ENCODE measurements at regions not wholly inside any gene's neighbourhood (a gene's known extent, or its start where the extent isn't known, plus 50 kb on each side); places are given as distances from the start of the nearest gene placed in this dataset.

DNA sequence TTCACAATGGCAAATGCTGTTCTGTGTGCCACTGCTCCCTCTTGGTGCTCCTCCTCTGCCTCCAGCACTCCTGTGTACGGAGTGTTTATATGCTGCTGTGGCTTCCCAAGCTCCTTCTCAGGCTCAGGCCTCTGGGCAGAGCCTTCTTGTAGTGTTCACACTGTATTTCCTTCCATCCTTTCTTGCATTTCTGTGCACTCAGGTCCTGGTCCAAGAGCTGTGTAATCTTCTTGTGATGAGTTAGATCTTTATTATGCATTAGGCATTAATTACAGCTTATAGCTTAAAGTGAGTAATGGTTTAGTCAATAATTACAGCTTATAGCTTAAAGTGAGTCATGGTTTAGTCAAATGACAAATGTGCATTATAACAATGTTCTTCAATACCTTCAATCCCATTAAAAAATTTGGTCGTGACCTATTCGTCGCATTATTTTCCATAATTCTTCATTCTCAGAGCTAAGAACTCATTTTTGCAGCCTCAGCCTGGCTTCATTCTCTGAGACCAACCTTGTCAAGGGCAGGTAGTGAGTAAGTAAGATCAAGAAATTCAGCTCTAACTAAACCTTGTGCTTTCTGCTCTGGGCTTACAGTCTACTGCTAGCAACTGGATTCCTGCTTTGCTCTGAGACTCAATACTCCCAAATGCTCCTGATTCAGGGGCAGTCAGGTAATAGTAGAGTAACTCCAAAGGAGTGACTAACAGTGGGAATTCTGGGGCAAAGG, 154.5 kb upstream of the SPAG17 start:
- Histone ChIP-seq H3K9me3 (ENCODE audit: control insufficient read depth in 1 of 2, insufficient read depth in 1 of 2, low read length in 2 of 2) (no peaks in the 10 kb centered on the region), H3K27ac (ENCODE audit: low read depth in 1 of 2, low read length in 2 of 2) (no peak overlapping the region), H3K36me3 (ENCODE audit: insufficient read depth, low read length) (no peaks in the 10 kb centered on the region), H3K4me1 (ENCODE audit: insufficient read depth, low read length) (no peaks in the 10 kb centered on the region), H3K4me3 (ENCODE audit: low read length) (no peak overlapping the region), H3K27me3 (ENCODE audit: control insufficient read depth in 1 of 2, insufficient read depth in 2 of 2, low read length in 2 of 2) (no peaks in the 10 kb centered on the region)
- TF ChIP-seq, protein P1, sequence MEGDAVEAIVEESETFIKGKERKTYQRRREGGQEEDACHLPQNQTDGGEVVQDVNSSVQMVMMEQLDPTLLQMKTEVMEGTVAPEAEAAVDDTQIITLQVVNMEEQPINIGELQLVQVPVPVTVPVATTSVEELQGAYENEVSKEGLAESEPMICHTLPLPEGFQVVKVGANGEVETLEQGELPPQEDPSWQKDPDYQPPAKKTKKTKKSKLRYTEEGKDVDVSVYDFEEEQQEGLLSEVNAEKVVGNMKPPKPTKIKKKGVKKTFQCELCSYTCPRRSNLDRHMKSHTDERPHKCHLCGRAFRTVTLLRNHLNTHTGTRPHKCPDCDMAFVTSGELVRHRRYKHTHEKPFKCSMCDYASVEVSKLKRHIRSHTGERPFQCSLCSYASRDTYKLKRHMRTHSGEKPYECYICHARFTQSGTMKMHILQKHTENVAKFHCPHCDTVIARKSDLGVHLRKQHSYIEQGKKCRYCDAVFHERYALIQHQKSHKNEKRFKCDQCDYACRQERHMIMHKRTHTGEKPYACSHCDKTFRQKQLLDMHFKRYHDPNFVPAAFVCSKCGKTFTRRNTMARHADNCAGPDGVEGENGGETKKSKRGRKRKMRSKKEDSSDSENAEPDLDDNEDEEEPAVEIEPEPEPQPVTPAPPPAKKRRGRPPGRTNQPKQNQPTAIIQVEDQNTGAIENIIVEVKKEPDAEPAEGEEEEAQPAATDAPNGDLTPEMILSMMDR (IDR thresholded peaks at IDR 0.05): no peak
- DNase-seq (no peak), ATAC-seq (ENCODE audit: poor library complexity) (no peak)
- Mint-ChIP-seq H3K27ac (no peak overlapping the region), H3K36me3 (ENCODE audit: low read depth) (no peaks in the 10 kb centered on the region), H3K4me1 (ENCODE audit: low read depth) (no peaks in the 10 kb centered on the region), H3K9me3 (peaks cover 6% of the 10 kb centered on the region), H3K4me3 (no peak overlapping the region), H3K27me3 (no peaks in the 10 kb centered on the region)
- CTCF ChIA-PET: no interaction called here
- intact Hi-C loops (cut with DNase I, micrococcal nuclease): no loop called here
- POLR2A ChIA-PET: no interaction called here

DNA sequence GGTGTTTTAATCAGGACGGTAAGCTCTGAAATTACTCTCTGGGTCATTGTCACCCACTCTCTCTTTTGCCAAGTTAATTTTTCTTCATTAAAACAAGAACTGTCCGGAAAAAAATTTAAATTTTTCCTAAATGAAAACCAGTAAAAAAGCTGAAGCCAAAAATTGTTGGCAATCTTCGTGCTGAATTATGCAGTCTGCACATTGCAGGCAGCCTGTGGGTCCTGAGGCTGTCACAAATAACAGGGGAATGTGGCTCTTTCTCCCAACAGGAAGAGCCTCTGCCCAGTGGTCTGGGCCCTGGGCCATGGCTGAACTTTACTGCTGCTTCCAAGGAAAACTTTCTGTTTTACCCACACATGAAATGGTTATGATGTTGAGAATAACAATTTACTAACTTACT, 153.9 kb upstream of the SPAG17 start:
- DNase-seq (no peak), ATAC-seq (ENCODE audit: poor library complexity) (no peak)
- no peak overlapping the region for H3K27ac ChIP-seq (ENCODE audit: low read depth in 1 of 2, low read length in 2 of 2)
- POLR2A ChIA-PET: no interaction called here
- H3K9me3 Mint-ChIP-seq: peaks cover 6% of the 10 kb centered on the region
- H3K4me1 ChIP-seq (ENCODE audit: insufficient read depth, low read length): no peaks in the 10 kb centered on the region
- no peaks in the 10 kb centered on the region for H3K4me1 Mint-ChIP-seq (ENCODE audit: low read depth)
- TF ChIP-seq, protein P1 (IDR thresholded peaks at IDR 0.05): no peak
- CTCF ChIA-PET: no interaction called here
- H3K4me3 Mint-ChIP-seq: no peak overlapping the region
- H3K27me3 ChIP-seq (ENCODE audit: control insufficient read depth in 1 of 2, insufficient read depth in 2 of 2, low read length in 2 of 2): no peaks in the 10 kb centered on the region
- no peaks in the 10 kb centered on the region for H3K36me3 Mint-ChIP-seq (ENCODE audit: low read depth)
- H3K36me3 ChIP-seq (ENCODE audit: insufficient read depth, low read length): no peaks in the 10 kb centered on the region
- H3K9me3 ChIP-seq (ENCODE audit: control insufficient read depth in 1 of 2, insufficient read depth in 1 of 2, low read length in 2 of 2): no peaks in the 10 kb centered on the region
- H3K4me3 ChIP-seq (ENCODE audit: low read length): no peak overlapping the region
- H3K27ac Mint-ChIP-seq: no peak overlapping the region
- intact Hi-C loops (cut with DNase I, micrococcal nuclease): no loop called here
- no peaks in the 10 kb centered on the region for H3K27me3 Mint-ChIP-seq

DNA sequence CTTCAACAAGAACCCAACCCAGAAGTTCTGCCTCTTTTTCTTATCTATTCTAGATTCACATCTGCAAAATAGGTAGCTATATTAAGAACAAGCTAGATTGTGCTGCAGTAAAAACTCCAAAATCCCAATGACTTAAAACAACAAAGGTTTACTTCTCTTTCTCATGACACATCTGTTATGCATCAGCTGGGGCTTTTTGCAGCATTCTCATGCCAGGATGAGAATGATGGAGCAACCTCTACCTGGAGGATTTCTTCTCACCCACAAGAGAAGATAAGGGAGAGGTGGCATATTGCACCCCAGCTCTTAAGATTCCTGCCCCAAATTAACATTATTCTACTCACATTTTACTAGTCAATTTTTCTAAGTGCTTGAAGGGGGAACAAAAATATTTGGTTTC, 152.3 kb upstream of the SPAG17 start:
- H3K27ac ChIP-seq (ENCODE audit: low read depth in 1 of 2, low read length in 2 of 2): no peak overlapping the region
- no peaks in the 10 kb centered on the region for H3K4me1 Mint-ChIP-seq (ENCODE audit: low read depth)
- intact Hi-C loops (cut with DNase I, micrococcal nuclease): no loop called here
- ATAC-seq (ENCODE audit: poor library complexity): no peak
- H3K4me3 Mint-ChIP-seq: no peak overlapping the region
- no peak for DNase-seq
- no peak overlapping the region for H3K4me3 ChIP-seq (ENCODE audit: low read length)
- H3K27me3 ChIP-seq (ENCODE audit: control insufficient read depth in 1 of 2, insufficient read depth in 2 of 2, low read length in 2 of 2): no peaks in the 10 kb centered on the region
- ChIA-PET CTCF (no interaction called here), POLR2A (no interaction called here)
- no peaks in the 10 kb centered on the region for H3K4me1 ChIP-seq (ENCODE audit: insufficient read depth, low read length)
- H3K9me3 Mint-ChIP-seq: no peaks in the 10 kb centered on the region
- TF ChIP-seq, protein P1 (IDR thresholded peaks at IDR 0.05): no peak
- H3K27ac Mint-ChIP-seq: no peak overlapping the region
- peaks cover 0 to 3% of the 10 kb centered on the region in 2 experiments for H3K9me3 ChIP-seq (ENCODE audit: control insufficient read depth in 1 of 2, insufficient read depth in 1 of 2, low read length in 2 of 2)
- no peaks in the 10 kb centered on the region for H3K27me3 Mint-ChIP-seq
- H3K36me3 Mint-ChIP-seq (ENCODE audit: low read depth): no peaks in the 10 kb centered on the region
- H3K36me3 ChIP-seq (ENCODE audit: insufficient read depth, low read length): no peaks in the 10 kb centered on the region
